GF-D8 (cell line): ENCODE measurements at regions not wholly inside any gene's neighbourhood (a gene's known extent, or its start where the extent isn't known, plus 50 kb on each side); places are given as distances from the start of the nearest gene placed in this dataset.
"Not testable (repeated sequence)": the region's sequence is repeated elsewhere in the genome, so short reads cannot be mapped to it uniquely, and the experiment has no call there.

Experiments used
- DNase-seq: peaks from one replicate; lab custom pipeline; 2025; lab: John Stamatoyannopoulos, UW

DNA sequence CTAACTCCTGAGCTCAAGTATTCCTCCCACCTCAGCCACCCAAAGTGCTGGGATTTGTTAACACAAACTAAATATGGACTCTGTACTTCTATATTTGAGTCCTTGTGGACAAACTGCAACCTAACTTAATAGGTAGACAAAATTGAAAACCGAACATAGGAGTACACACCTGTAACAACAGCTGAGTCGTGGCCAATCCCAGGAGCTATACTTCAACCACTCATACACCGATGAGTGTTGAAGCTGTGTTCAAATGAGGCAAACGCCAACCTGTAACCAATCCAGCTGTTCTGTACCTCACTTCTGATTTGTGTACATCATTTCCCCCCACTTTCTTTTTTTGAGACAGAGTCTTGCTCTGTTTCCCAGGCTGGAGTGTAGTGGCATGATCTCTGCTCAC, 471.5 kb upstream of the C16orf82 start:
- DNase-seq = no peak

DNA sequence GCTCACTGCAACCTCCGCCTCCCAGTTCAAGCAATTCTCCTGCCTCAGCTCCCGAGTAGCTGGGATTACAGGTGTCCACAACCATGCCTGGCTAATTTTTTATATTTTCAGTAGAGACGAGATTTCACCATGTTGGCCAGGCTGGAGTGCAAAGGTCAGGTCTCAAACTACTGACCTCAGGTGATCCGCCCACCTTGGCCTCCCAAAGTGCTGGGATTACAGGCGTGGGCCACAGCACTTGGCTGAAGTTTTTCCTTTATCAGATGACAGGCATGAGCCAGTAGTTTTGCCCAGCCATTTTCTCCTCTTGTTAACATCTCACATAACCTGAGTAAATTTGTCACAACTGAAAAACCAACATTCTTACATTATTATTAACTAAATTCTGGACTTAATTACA, 470.7 kb upstream of the C16orf82 start:
- not testable (repeated sequence) for DNase-seq

DNA sequence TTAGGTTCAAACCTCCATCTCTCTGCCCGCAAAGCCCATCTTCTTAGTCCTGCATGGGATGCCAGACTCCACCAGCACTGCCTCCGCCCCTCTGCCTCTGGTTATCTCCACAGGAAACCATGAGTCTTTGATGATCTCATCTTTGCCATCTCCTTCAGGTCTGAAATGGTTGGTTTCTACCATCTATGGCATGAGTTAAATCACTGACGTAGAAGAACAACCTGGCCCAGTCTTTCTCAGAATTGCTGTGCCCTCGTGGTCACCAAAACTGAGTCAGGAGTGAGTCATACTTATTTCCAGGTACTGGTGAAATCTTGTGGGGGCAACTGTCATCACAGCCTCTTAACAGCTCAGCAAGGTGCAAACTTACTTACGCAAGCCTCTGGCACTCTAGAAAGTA, 468.7 kb upstream of the C16orf82 start:
- no peak for DNase-seq

DNA sequence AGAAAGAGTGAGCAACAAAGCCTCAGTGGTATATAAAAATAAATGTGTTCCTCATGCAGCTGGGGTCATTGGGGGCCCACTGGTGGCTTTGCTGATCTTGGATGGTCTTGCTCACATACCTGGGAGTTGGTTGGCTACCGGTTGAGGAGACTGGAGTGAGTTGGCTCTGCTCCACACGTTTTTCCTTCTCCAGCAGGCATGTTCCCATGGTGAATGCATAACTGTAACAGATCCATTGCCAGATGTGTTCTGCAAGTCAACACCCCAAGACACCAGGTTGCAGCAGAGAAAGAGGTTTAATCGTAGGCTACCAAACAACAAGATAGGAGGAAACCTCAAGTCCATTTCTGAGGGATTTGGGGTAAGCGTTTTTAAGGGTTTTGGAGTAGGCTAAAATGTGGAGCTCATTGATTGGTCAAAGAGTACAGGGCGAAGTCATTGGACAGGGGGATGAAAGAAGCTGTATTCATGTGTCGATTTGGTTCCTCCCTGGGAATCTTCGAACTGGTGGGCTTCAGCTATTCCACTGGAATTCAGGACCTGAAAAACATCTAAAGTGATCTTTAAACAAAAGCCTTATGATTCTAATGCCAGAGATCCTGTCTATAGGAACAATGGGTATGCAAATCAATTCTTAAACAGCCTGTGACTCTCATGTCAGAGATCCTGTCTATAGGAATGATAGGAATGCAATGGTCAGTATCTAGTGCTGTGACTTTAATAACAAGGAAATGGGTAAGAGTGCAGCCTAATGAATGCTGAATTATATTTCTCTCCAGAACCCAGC, 467.5 kb upstream of the C16orf82 start:
- no peak for DNase-seq

DNA sequence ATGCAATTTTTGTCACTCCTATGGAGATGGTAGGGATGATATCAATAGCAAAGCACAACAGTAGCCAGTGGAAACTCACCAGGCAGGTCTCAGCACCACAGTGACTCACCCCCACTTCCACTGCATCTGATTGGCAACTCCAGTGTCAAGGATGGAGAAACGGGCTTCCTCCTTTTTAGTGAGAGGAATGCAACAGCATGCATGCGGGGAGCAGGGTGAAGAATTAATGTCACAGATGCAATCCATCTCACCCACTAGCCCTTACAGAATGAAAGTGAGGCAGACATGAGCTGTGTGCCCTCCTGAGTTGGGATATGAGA, 467.0 kb upstream of the C16orf82 start:
- DNase-seq = no peak

DNA sequence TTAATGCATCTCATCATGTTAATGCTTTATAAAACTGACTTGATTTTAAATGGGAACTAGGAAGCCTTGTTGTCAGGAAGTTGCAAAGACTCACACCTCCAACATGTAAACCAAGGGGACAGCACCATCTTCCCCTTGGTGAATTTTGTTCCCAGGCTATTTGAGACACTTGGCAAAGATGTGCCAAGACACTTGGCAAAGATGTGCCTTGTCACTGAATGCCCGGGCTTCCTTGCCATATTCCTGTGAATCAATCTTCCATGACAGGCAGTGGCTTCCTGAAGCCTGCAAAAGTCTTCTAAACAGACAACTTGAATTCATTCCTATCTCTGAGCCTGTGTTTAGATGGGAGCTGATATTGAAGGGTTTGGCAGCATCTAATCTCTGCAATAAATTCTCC, 465.4 kb upstream of the C16orf82 start:
- no peak for DNase-seq

DNA sequence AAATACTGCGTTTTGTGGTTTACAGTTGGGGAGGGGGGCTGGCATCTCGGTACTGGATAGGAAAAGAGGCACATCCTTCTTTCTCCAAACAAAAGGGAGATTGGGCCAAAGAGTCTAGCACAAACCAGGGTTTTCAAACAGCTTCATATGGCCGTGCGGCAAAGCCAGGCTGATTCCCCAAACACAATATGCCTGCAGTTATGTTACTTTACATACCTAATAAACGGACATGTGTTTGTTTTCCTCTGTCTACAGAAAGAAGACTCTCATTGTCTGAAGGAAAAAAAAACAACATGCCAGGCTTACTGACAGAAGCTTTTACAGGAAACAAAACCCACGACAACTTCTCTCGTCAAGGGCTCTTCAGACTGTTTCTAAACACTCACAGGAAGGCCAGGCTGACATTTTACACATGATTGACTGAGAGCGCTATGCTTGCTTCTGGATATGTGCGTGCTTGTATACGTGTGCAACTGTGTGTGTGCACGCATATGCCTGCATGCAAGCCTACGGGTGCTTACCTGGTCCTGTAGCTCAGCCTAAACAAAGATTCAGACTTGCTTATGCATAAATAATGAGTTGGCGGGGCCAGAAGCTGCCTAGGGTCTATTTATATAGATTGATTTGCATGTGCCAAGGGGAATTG, 461.0 kb upstream of the C16orf82 start:
- DNase-seq = no peak

DNA sequence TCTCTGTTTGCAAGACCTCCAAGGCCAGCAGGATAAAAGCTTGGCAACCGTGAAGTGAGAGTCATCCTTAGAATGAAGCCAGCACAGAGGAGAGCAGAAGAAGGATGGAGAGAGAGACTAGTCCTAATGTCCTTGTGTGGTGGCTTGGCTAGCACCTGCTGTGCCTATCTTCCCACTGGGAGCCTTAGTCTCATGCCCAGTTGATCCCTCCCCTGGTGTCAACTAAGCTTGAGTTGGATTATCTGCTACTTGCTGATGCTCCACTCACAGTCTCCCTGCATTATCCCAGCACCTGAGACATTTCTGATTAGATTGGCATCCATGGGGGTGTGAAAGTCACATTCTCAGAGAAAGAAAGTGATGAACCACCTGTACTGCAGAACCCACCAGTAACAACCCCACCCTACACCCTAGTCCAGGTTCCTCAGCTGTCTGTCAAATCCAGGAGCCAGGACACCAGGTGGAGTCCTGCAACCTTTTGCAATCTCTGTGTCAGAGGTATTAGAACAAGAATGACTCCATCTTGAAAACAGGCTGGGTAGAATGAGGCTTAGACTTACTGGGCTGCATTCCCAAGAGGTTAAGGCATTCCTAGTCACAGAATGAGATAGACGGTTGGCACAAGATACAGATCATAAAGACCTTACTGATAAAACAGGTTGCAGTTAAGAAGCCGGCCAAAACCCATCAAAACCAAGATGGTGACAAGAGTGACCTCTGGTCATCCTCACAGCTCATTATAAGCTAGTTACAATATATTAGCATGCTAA, 460.2 kb upstream of the C16orf82 start:
- no peak for DNase-seq

DNA sequence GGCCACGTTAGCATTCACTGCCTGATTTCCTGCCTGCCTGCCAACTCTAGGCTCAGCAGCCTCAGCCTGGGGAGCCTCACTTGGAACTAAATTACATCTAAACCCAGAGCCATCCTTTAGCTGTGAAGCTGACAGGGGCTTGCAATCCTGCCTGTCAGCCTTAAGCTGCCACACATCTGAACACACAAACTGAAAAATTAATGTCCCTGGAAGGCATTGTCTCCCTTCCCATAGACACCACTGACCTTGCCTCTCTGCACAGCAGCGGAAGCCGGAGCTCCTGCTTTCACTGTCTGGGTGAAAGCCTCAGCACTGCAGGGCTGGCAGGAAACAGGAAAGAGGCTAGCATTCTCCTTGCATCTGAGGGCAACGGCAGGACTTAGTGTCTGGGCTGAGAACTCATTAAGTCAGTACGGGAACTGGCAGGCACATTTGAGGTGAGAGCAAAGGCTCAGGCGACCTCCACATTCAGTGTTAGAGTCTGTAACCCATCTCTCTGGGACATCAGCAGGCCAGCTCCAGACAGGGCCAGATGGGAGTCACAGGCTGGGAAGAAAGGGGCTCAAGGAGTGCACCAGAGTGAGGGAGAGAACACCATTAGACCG, 452.4 kb upstream of the C16orf82 start:
- DNase-seq = no peak

DNA sequence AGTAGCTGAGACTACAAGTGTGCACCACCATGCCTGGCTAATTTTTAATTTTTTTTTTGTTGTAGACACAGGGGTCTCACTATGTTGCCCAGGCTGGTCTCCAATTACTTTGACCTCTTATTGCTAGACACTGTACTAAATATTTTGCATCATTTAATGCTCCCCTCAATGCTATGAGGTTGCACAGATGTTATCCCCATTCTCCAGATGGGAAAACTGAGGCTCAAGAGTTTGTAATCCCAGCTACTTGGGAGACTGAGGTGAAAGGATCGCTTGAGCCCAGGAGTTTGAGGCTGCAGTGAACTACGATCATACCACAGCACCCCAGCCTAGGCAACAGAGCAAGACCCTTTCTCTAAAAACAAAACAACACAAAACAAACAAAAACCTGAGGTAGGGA, 443.3 kb upstream of the C16orf82 start:
- DNase-seq = no peak

DNA sequence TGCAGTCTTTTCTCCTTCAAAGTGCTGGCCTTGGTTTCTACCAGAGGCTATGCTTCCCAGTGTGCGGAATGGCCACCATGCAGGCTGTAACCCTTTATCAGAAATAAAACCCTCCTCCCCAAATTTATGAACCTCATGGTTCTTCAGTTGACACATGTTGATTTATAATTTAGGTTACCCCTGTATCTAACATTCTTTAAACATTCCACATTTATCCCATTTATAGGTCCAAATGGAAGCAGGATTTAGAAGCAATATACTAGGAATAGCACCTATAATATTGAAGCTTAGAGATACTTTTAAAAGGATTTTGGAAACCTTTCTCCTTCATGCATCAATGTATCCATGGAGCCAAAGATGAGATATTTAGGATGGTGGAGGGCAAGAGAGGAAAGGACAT, 438.8 kb upstream of the C16orf82 start:
- no peak for DNase-seq

DNA sequence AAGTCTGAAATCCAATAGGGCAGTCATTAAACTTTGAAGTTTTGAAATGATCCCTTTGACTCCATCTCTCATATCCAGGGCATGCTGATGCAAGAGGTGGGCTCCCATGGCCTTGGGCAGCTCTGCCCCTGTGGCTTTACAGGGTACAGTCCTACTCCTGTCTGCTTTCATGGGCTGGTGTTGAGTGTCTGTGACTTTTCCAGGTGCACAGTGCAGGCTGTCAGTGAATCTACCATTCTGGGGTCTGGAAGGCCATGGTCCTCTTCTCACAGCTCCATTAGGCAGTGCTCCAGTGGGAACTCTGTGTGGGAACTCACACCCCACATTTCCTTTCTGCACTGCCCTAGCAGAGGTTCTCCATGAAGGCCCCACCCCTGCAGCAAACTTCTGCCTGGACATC, 435.4 kb upstream of the C16orf82 start:
- DNase-seq = not testable (repeated sequence)

DNA sequence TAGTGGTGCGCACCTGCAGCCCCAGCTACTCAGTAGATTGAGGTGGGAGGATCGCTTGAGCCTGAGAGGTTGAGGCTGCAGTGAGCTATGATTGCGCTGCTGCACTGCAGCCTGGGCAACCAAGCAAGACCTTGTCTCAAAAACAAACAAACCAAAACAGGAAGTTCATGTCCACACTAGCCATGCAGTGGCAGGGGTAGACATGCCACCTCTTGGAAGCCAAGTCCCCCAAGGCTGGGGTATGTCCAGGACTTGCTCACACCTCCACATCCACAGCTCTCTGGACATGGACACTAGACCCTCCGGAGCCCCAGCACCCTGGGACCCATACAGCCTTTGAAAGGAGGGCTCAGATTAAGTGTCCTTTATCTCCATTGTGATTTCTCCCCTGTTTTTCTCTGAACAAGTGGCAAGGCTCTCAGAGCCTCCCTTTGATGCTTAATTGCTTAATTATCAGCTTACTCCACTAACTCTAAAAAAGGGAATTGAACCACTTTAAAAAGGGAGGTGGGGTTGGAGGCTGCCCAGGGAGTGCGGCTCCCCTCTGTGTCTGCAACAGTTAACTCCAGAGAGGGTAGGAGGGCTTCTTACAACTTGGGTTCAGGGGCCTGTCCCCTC, 424.6 kb upstream of the C16orf82 start:
- DNase-seq = no peak

DNA sequence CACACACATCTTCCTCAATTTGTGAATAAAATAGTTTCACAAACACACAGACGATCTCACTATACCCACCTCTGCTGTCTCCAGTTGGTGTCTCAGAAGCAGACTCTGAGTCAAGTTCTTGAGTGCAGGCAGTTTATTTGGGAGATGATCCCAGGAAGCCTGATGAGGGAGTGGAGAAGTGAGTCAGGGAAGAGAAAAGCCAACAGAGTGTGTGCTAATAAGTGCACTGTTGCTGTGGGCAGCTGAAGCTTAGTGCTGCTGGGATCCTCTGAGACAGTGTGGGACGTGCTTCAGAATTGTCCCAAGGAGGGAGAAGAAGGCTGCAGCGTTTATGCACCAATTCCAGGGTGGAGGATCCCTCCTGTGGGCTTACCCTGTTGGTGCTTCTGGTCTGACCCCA, 423.2 kb upstream of the C16orf82 start:
- no peak for DNase-seq

DNA sequence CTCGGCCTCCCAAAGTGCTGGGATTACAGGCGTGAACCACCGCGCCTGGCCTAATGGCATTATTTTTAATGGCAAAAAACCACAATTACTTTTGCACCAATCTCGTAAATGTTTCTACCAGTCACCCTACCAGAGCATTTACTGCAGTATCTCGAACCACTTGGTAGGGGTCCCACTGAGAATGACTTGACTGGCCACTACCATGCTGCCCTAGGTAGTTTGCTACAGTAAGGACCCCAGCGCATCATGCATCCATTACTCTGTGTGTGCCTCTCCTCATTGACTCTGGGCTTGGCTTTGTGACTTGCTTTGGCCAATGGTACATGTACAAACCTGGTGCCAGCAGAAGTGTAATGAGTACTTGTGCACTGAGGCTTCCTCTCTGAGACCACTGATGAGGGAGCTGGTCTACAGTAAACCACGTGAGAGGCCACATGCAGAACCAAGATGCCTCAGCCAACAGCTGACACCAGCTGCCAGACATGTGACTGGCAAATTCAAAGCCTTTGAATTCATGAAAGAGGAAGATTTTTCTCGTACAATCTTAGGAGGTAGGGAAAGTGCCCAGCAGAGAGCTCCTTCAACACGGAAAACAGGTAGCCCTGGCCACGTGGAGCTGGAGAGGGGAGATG, 421.7 kb upstream of the C16orf82 start:
- DNase-seq = no peak

DNA sequence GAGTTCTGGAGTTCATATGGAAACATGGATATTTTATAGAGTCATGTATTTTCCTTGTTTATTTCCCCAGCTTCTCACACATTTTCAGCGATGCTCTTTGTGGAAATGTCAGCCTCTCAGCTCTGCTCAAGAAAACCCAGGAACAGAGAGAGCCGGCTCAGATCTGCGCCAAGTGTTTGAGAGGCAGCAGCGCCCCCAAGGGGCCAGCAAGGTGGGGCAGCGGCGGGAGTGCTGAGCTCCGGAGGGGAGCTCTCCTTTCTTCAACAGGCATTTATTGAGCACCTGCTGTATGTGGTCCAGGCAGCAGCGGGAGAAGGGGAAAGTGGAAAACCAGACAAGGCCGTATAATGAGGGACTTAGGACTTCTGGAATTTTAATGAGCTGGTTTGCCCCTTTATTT, 421.1 kb upstream of the C16orf82 start:
- no peak for DNase-seq

DNA sequence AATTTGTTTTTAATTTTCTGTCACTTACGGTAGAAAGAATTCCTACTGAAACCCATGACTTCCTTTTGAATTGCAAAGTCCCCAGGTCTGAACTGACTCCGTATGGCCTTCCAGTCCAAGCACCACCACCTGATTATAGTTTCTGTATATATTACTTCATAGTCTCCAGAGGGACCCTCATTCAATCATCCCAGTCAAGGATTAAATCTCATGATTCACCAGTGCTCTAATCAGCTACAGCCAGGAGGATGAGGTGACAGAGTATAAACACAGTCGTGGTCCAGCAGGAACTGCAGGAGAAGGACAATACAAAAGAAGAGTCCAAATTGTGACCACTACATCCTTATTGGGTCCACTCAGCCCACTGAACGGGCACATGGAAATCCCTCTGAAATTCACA, 418.9 kb upstream of the C16orf82 start:
- no peak for DNase-seq

DNA sequence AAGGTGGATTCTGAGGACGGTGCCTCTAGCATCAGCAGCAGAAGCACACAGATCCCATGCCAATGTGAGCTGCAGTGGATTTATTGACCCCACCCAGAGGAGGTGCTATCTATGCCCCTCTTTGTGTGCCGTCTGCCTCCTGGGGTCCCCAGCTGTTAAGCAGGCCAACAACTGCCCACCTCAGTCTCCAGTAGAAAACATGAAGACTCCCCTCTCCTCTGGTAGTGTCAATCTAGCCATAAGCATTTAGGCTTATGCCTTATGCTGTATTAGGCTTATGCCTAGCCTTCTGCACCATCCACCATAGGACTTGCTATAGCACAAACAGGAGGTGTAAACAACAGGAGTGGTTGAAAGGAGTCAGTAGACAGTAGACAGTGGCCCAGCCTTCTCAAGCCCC, 417.9 kb upstream of the C16orf82 start:
- DNase-seq = no peak

DNA sequence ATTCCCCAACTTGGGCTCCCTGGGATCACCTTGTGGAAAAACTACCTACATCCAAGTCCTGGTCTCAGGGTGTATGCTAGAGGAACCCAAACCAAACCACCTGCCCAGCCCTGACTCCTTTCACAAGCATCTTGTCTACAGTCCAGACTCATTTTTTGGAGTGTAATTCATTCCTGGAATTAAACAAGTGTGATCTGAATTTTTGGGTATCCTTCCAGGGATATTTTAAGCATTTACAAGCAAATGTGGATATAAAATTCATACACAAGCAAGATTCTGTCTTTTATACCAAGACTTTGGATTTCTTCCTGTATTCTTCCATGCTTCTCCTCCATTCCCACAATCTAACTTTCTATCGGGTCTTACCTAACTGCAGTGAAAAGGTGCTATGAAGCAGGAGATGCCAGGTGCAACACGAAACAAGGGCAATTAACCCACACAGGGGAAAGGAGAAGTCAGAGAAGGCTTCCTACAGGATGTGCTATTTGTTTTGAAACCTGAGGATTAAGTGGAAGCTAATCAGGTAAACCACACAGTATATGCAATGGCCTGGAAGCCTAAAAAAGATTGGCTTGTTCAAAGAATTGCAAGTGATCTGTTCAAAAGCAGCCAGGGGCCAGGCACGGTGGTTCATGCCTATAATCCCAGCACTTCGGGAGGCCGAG, 417.2 kb upstream of the C16orf82 start:
- no peak for DNase-seq

DNA sequence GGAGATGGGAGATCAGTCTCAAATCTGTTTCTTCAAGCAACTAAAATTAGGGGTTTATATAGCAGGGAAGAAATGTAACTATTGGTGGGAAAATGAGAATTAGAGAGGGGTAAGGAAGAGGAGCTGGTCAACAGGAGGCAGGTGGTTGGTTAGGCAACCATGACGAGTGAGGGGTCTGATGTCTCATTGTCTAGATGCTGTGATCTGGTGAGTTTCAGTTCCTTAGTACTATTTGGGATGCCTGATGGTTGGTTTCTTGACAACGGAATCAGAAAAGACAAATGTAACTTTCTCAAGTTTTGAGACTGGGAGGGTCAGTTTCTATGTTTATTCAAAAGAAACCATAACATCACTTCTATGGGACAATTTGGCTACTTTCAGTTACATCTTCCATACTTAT, 415.3 kb upstream of the C16orf82 start:
- no peak for DNase-seq

DNA sequence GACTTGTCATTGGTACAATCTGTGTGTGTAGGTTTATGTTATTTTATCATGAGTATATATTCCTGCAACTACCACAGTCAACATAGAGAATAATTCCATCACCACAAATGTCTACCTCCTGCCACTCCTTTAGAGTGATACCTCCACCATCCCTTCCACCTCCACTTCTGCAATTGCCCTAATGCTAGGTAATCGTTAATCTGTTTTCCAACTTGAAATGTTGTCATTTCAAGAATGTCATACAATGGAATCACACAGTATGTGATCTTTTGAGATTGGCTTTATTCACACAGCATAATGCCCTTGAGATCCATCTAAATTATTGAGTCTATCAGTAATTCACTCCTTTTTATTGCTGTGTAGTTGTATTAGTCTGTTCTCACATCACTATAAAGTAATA, 414.8 kb upstream of the C16orf82 start:
- no peak for DNase-seq
